Caco-2 (cell line): ENCODE measurements at regions not wholly inside any gene's neighbourhood (a gene's known extent, or its start where the extent isn't known, plus 50 kb on each side); places are given as distances from the start of the nearest gene placed in this dataset.

Experiments used
- BruUV-seq: library from RNA; stranded (reverse); fragments of 400-500 nt; replicated peaks from 2 replicates; lab custom pipeline; 2021; lab: Mats Ljungman, UMichigan
- CTCF ChIA-PET: fragments of 300-600 bp; sonication (Branson Sonifier 250); formaldehyde crosslinking; loops from one replicate; lab custom pipeline; 2022; ENCODE audit warnings: antibody characterized with exemption; lab: Charles Lee
- POLR2A ChIA-PET: fragments of 300-600 bp; sonication (Branson Sonifier 250); formaldehyde crosslinking; loops from one replicate; lab custom pipeline; 2022; ENCODE audit warnings: antibody characterized with exemption; lab: Charles Lee
- DNase-seq, 2 experiments: peaks; one replicate each; pipeline versions ENCODE4 v3.0.0 to v3.0.0-alpha.2; 2020 to 2022
- H3K27me3 ChIP-seq: replicated peaks from 2 replicates; pipeline ENCODE4 v1.6.0; 2011; ENCODE audit warnings: low read length; ENCODE audit not compliant: control insufficient read depth, insufficient read depth
- H3K36me3 ChIP-seq: 2 replicates; pipeline ENCODE4 v1.5.1; 2011; ENCODE audit warnings: low read length; ENCODE audit not compliant: control insufficient read depth, insufficient read depth
- H3K4me1 ChIP-seq: fragments of 250-450 bp; sonication (Bioruptor Pico); 2 replicates; pipeline ENCODE4 v1.5.1; 2020; ENCODE audit warnings: mild to moderate bottlenecking
- H3K4me3 ChIP-seq: 2 replicates; pipeline ENCODE4 v1.5.1; 2011; ENCODE audit warnings: low read depth, mild to moderate bottlenecking, control low read depth, low read length
- H3K9me3 ChIP-seq: fragments of 250-450 bp; sonication (Bioruptor Pico); 2 replicates; pipeline ENCODE4 v1.5.1; 2020; ENCODE audit warnings: mild to moderate bottlenecking, moderate library complexity
- H3K27ac Mint-ChIP-seq: one replicate; pipeline ENCODE4 v1.8.0; 2022; ENCODE audit warnings: mixed read lengths; ENCODE audit not compliant: unreplicated experiment
- H3K27me3 Mint-ChIP-seq: one replicate; pipeline ENCODE4 v1.8.0; 2022; ENCODE audit warnings: mixed read lengths; ENCODE audit not compliant: insufficient read depth, unreplicated experiment
- H3K36me3 Mint-ChIP-seq: one replicate; pipeline ENCODE4 v1.8.0; 2022; ENCODE audit warnings: mild to moderate bottlenecking, mixed read lengths; ENCODE audit not compliant: insufficient read depth, unreplicated experiment
- H3K4me1 Mint-ChIP-seq: one replicate; pipeline ENCODE4 v1.8.0; 2022; ENCODE audit warnings: low read depth, mixed read lengths; ENCODE audit not compliant: unreplicated experiment
- H3K4me3 Mint-ChIP-seq: one replicate; pipeline ENCODE4 v1.8.0; 2022; ENCODE audit warnings: mild to moderate bottlenecking, moderate library complexity, mixed read lengths; ENCODE audit not compliant: unreplicated experiment
- H3K9me3 Mint-ChIP-seq: one replicate; pipeline ENCODE4 v1.8.0; 2022; ENCODE audit warnings: mixed read lengths; ENCODE audit not compliant: unreplicated experiment
- intact Hi-C: fragments of 100-400 bp; cut with micrococcal nuclease; formaldehyde crosslinking; loops from one replicate; pipeline ENCODE4 v1.10.0; 2022; ENCODE audit not compliant: unreplicated experiment
- TF ChIP-seq, protein P1 (sequence below), 2 experiments: fragments of 200-600 bp in 1 of 2; IDR thresholded peaks; 1 replicate in 1 of 2; 2 replicates in 1 of 2; pipeline versions ENCODE4 v1.5.1 to v1.8.0; 2011 to 2022; ENCODE audit warnings: antibody characterized with exemption in 1 of 2, control low read depth in 1 of 2, inconsistent platforms in 1 of 2, low read depth in 1 of 2, low read length in 1 of 2, mild to moderate bottlenecking in 1 of 2, moderate library complexity in 1 of 2; ENCODE audit not compliant: insufficient read depth in 1 of 2, severe bottlenecking in 1 of 2, unreplicated experiment in 1 of 2

DNA sequence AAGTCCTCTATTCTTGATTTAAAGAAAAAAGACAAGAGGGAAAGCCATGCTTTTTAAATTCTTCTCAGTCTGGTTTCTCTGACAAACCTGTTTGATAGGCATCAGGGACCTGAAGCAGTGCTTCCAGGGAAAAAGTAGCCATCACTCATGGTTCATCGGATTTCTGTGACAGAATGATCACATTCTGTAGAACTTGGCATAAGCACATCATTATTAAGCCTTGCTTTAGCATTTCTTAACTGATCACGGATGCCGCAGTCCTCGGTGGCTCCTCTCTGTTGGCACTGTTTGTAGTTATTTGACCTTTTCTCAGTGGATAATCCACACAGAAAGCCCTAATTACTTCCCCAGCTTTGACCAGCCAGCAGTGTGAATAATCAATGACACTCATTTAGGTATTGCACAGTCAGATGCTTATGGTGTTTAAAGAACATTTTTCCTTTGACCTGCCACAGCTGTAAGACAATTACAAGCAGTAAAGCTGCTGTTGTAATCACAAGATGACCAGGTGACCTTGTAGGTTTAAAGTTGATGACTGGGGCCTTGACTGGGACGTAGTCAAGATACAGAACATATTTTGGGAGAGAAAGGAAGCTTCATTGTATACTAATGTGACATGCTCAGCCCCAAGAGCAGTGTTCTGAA is 64.4 kb upstream of the SKAP2 start:
- Histone ChIP-seq H3K9me3 (no peaks in the 10 kb centered on the region), H3K27me3 (no peaks in the 10 kb centered on the region), H3K4me3 (no peak overlapping the region), H3K36me3 (no peaks in the 10 kb centered on the region), H3K4me1 (peaks cover 5% of the 10 kb centered on the region; the same call in 1 of the 2 replicates)
- Mint-ChIP-seq H3K4me3 (no peak overlapping the region), H3K27me3 (no peaks in the 10 kb centered on the region), H3K9me3 (no peaks in the 10 kb centered on the region), H3K27ac (no peak overlapping the region), H3K36me3 (no peaks in the 10 kb centered on the region), H3K4me1 (no peaks in the 10 kb centered on the region)
- POLR2A ChIA-PET = no interaction called here
- intact Hi-C loops = no loop called here
- no peak for DNase-seq
- TF ChIP-seq, protein P1, sequence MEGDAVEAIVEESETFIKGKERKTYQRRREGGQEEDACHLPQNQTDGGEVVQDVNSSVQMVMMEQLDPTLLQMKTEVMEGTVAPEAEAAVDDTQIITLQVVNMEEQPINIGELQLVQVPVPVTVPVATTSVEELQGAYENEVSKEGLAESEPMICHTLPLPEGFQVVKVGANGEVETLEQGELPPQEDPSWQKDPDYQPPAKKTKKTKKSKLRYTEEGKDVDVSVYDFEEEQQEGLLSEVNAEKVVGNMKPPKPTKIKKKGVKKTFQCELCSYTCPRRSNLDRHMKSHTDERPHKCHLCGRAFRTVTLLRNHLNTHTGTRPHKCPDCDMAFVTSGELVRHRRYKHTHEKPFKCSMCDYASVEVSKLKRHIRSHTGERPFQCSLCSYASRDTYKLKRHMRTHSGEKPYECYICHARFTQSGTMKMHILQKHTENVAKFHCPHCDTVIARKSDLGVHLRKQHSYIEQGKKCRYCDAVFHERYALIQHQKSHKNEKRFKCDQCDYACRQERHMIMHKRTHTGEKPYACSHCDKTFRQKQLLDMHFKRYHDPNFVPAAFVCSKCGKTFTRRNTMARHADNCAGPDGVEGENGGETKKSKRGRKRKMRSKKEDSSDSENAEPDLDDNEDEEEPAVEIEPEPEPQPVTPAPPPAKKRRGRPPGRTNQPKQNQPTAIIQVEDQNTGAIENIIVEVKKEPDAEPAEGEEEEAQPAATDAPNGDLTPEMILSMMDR (IDR thresholded peaks at IDR 0.05; ENCODE audit: insufficient read depth in 1 of 2, low read depth in 1 of 2, low read length in 1 of 2, severe bottlenecking in 1 of 2, unreplicated experiment in 1 of 2) = no peak
- CTCF ChIA-PET = no interaction called here
- BruUV-seq = no TSS peak

GRCh38 chr7:26925768-26926167 is 61.4 kb upstream of the SKAP2 start:
- Mint-ChIP-seq H3K9me3 (no peaks in the 10 kb centered on the region), H3K4me3 (no peak overlapping the region), H3K27me3 (no peaks in the 10 kb centered on the region), H3K27ac (no peak overlapping the region), H3K4me1 (no peaks in the 10 kb centered on the region), H3K36me3 (no peaks in the 10 kb centered on the region)
- Histone ChIP-seq H3K4me3 (no peak overlapping the region), H3K9me3 (no peaks in the 10 kb centered on the region), H3K4me1 (peaks cover 5% of the 10 kb centered on the region; the same call in 1 of the 2 replicates), H3K36me3 (no peaks in the 10 kb centered on the region), H3K27me3 (no peaks in the 10 kb centered on the region)
- BruUV-seq = no TSS peak
- intact Hi-C loops = no loop called here
- ChIA-PET CTCF (no interaction called here), POLR2A (no interaction called here)
- TF ChIP-seq, protein P1 (IDR thresholded peaks at IDR 0.05; ENCODE audit: insufficient read depth in 1 of 2, low read depth in 1 of 2, low read length in 1 of 2, severe bottlenecking in 1 of 2, unreplicated experiment in 1 of 2) = no peak
- DNase-seq = no peak

- H3K4me1 Mint-ChIP-seq = no peaks in the 10 kb centered on the region
- H3K4me3 Mint-ChIP-seq = no peak overlapping the region
- H3K9me3 Mint-ChIP-seq = no peaks in the 10 kb centered on the region
- BruUV-seq = no TSS peak
- intact Hi-C loops = no loop called here
- no peaks in the 10 kb centered on the region for H3K9me3 ChIP-seq
- no peaks in the 10 kb centered on the region for H3K36me3 Mint-ChIP-seq
- POLR2A ChIA-PET = no interaction called here
- no peaks in the 10 kb centered on the region for H3K36me3 ChIP-seq
- no peak overlapping the region for H3K27ac Mint-ChIP-seq
- no peaks in the 10 kb centered on the region for H3K27me3 ChIP-seq
- no peak for DNase-seq
- TF ChIP-seq, protein P1 (IDR thresholded peaks at IDR 0.05; ENCODE audit: insufficient read depth in 1 of 2, low read depth in 1 of 2, low read length in 1 of 2, severe bottlenecking in 1 of 2, unreplicated experiment in 1 of 2) = no peak
- no peaks in the 10 kb centered on the region for H3K27me3 Mint-ChIP-seq
- H3K4me1 ChIP-seq = peaks cover 4% of the 10 kb centered on the region; the same call in 1 of the 2 replicates
- CTCF ChIA-PET = no interaction called here
- no peak overlapping the region for H3K4me3 ChIP-seq
Observed at GRCh38 chr7:26924149-26924767, 59.9 kb upstream of the SKAP2 start.
